ENCODE measurements at regions not wholly inside any gene's neighbourhood (a gene's known extent, or its start where the extent isn't known, plus 50 kb on each side); places are given as distances from the start of the nearest gene placed in this dataset.

GRCh38 chr18:1779587-1779986, 791.7 kb downstream of the METTL4 start:
- POLR2A ChIA-PET: no interaction called here

More at GRCh38 chr18:1779587-1779986, 791.7 kb downstream of the METTL4 start:
- RAD21 ChIA-PET (ENCODE audit: low non-redundant PET in 1 of 2, low total read pairs in 2 of 2, uncharacterized antibody in 2 of 2, unreplicated experiment in 2 of 2): no interaction called here
- no peak for ATAC-seq
- Histone ChIP-seq H4K20me1 (ENCODE audit: insufficient read depth) (no peaks in the 10 kb centered on the region), H3K4me3 (replicated peaks in 1 of 2; ENCODE audit: low read depth in 1 of 2, low read length in 2 of 2) (no peak overlapping the region), H3K9ac (ENCODE audit: low read length) (no peak overlapping the region), H3K79me2 (ENCODE audit: insufficient read depth, low read length) (no peaks in the 10 kb centered on the region), H3K27ac (ENCODE audit: low read depth, low read length) (no peak overlapping the region), H3K9me2 (ENCODE audit: insufficient read depth) (no peaks in the 10 kb centered on the region; the same call in 1 of the 2 replicates), H3K4me2 (ENCODE audit: low read length) (no peak overlapping the region), H3K27me3 (ENCODE audit: insufficient read depth, low read length) (peaks cover 15% of the 10 kb centered on the region), H3K9me3 (ENCODE audit: control insufficient read depth in 1 of 2, insufficient read depth in 1 of 2, low read depth in 1 of 2, low read length in 2 of 2) (no peaks in the 10 kb centered on the region), H2AFZ (ENCODE audit: low read depth, low read length, poor library complexity, severe bottlenecking) (no peak overlapping the region), H3K36me3 (ENCODE audit: control insufficient read depth in 1 of 2, insufficient read depth in 2 of 2, low read length in 2 of 2) (no peaks in the 10 kb centered on the region), H3K4me1 (ENCODE audit: control insufficient read depth in 1 of 2, insufficient read depth in 2 of 2, low read length in 2 of 2) (no peaks in the 10 kb centered on the region)
- CTCF ChIA-PET: no interaction called here
- intact Hi-C loops (cut with micrococcal nuclease): no loop called here
- no peak for DNase-seq (ENCODE audit: low read depth, low spot score)
- BruUV-seq (replicated peaks): no TSS peak
- no peak for TF ChIP-seq EZH2phosphoT487 (IDR thresholded peaks at IDR 0.05; ENCODE audit: borderline replicate concordance)
- no peak for TF ChIP-seq POLR2AphosphoS5 (IDR thresholded peaks at IDR 0.05; ENCODE audit: low read depth, low read length)
- no peak for TF ChIP-seq CEBPB (IDR thresholded peaks at IDR 0.05; ENCODE audit: low read depth)
- no peak for TF ChIP-seq SP1 (IDR thresholded peaks at IDR 0.05; ENCODE audit: low read depth)
- TF ChIP-seq ATF3 (IDR thresholded peaks at IDR 0.05): no peak
- no peak for TF ChIP-seq CBX3 (IDR thresholded peaks at IDR 0.05; ENCODE audit: low read depth)
- TF ChIP-seq, protein P1, sequence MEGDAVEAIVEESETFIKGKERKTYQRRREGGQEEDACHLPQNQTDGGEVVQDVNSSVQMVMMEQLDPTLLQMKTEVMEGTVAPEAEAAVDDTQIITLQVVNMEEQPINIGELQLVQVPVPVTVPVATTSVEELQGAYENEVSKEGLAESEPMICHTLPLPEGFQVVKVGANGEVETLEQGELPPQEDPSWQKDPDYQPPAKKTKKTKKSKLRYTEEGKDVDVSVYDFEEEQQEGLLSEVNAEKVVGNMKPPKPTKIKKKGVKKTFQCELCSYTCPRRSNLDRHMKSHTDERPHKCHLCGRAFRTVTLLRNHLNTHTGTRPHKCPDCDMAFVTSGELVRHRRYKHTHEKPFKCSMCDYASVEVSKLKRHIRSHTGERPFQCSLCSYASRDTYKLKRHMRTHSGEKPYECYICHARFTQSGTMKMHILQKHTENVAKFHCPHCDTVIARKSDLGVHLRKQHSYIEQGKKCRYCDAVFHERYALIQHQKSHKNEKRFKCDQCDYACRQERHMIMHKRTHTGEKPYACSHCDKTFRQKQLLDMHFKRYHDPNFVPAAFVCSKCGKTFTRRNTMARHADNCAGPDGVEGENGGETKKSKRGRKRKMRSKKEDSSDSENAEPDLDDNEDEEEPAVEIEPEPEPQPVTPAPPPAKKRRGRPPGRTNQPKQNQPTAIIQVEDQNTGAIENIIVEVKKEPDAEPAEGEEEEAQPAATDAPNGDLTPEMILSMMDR (IDR thresholded peaks at IDR 0.05 in 2 of 3, conservative IDR thresholded peaks at IDR 0.05 in 1 of 3; ENCODE audit: borderline replicate concordance in 1 of 3, insufficient read depth in 1 of 3, low read depth in 2 of 3, low read length in 2 of 3): no peak
- TF ChIP-seq ZFX (IDR thresholded peaks at IDR 0.05): no peak
- no peak for TF ChIP-seq YY1 (IDR thresholded peaks at IDR 0.05; ENCODE audit: extremely low read depth, insufficient replicate concordance, low read depth, low read length)
- no peak for TF ChIP-seq REST (IDR thresholded peaks at IDR 0.05; ENCODE audit: low read depth)
